Adrenal gland (tissue), 5 donors: ENCODE measurements at regions not wholly inside any gene's neighbourhood (a gene's known extent, or its start where the extent isn't known, plus 50 kb on each side); places are given as distances from the start of the nearest gene placed in this dataset.

Experiments used
- CTCF ChIP-seq, 6 experiments: fragments of 450-650 bp in 4 of 6; fragments of 200-600 bp in 2 of 6; sonication (generic) in 1 of 6; IDR thresholded peaks; 1 replicate in 5 of 6; 2 replicates in 1 of 6; pipeline versions ENCODE4 v1.5.1 to v1.8.0; 2016 to 2021; ENCODE audit warnings: antibody characterized with exemption in 6 of 6, mild to moderate bottlenecking in 2 of 6, moderate library complexity in 1 of 6
- POLR2A ChIP-seq, 2 donors: fragments of 450-650 bp; IDR thresholded peaks; one replicate each; pipeline ENCODE4 v1.6.1; 2017; ENCODE audit warnings: antibody characterized with exemption in 2 of 2, mild to moderate bottlenecking in 2 of 2, moderate library complexity in 1 of 2
- donor health status: DM: no; HTN: no; CAD: no.

GRCh38 chr2:184413671-184414229, 184.6 kb upstream of the ZNF804A start:
- TF ChIP-seq POLR2A (IDR thresholded peaks at IDR 0.05) (no peak), CTCF (IDR thresholded peaks at IDR 0.05) (no peak)
